HG03066 (cell line): ENCODE measurements at regions not wholly inside any gene's neighbourhood (a gene's known extent, or its start where the extent isn't known, plus 50 kb on each side); places are given as distances from the start of the nearest gene placed in this dataset.

Experiments
- ATAC-seq: cut with Tn5 transposase; IDR thresholded peaks from one replicate; pipeline ENCODE4 v1.9.1; 2021; ENCODE audit warnings: low read depth; ENCODE audit not compliant: unreplicated experiment

DNA sequence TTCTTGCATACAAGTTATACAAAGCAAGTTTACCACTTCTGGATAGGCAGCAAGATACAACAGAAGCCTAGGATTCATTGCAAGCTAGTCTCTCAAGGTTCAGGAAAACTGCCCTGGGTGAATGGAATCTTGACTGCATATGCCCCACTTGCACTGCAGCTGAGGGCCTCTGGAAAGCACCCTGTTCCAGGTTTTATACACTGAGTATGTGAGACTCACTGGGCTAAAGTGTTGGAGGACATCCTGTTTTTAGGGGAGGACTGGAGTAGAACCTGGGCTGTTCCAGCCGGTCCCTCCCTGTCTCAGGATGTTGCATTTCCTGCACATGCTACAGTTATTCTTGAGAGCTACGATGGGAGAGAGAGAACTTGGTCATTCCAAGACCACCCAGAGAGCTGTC lies 168.5 kb upstream of the NUDT6 start:
- ATAC-seq: no peak

DNA sequence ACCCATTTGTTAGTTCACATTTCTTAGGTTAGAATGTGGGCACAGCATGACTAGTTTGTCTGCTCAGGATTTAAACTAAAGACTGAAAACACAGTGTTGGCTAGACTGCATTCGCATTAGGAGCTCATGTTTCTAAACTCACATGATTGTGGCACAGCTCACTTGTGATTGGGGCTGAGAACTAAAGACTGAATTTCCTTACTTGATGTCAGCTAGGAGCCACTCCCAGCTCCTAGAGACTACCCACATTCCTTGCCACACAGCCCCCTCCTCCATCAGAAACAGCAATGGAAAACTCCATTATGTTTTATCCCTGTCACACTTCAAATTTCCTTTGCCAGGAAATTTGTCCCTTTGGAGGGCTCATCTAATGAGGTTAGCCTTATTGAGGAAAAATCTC lies 170.2 kb upstream of the NUDT6 start:
- no peak for ATAC-seq

DNA sequence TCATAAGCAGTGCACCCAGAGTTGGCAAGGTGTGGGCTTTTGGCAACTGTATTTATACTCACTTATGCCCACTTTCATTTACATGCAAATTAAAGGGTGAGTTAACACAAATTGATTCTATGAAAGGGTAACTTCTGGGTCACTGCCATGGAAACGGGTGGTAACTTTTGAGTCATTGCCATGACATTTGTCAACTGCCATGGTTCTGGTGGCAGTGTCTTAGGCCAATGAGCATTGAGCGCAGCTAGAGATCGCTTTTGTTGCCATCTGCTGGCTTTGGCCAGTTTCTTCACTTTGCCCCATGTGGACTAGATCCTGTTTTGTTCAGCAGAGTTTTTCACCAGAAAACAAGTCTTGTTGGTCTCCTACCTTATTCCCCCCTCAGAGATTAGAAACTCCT lies 170.8 kb upstream of the NUDT6 start:
- no peak for ATAC-seq

DNA sequence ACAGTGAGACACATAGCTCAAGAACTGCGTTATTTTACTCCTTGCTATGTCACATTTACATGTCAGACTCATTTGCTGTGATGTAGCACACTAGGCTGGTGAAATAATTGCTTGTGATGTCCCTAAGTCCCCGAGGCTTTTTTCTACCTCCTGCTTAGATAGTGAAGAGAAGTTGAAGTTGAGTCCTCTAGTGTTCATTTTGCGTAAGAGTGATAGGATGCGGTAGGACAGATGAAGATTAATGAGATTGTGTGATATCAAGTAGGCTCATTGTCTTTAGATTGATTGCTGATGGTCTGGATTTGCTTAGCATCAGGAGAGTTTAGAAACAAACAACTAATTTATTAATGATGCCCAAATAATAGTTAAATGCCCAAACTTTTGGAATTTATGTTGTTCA lies 173.6 kb upstream of the NUDT6 start:
- ATAC-seq: no peak

DNA sequence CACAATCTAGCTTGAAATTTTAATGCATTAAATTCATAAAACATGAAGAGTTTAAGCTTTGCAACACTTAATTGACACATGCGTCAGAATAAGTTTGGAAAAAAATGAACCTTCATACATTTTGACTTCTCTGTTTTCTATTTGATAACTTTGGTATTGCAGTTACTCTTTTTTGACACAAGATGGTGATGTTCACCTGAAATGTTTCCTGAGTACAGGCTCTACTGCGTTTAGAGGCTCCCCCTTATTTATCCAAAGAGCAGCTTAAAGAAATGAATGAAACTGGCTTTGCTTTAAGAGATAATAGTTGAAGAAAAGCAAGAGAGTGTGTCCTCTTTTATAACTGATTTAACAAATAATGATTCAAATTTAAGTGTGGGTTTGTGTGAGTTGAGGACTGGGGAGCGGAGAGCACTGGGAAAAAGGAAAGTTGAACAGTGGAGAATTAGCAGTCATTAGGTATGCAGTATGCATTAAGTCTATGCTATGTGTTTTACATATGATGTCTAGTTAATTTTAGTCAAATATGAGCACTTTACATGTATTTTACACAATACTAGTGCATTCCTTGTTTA lies 180.6 kb upstream of the NUDT6 start:
- ATAC-seq: peak; percentile 75

GRCh38 chr4:123104310-123105025 lies 182.1 kb upstream of the NUDT6 start:
- ATAC-seq: no peak

DNA sequence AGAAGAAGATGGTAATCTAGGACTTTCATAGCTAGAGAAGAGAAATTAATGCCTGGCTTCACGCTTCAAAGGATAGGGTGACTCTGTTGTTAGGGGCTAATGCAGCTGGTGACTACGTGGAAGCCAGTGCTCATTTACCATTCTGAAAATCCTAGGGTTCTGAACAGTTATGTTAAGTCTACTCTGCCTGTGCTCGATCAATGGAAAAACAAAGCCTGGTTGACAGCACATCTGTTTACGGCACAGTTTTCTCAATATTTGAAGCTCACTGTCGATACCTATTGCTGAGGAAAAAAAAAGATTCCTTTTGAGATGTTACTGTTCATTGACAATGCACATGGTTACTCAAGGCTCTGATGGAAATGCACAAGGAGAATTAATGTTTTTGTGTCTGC lies 182.6 kb upstream of the NUDT6 start:
- ATAC-seq: no peak

GRCh38 chr4:123106747-123107146 lies 184.3 kb upstream of the NUDT6 start:
- ATAC-seq: no peak

- ATAC-seq: no peak
Measured at GRCh38 chr4:123107444-123108252, 185.3 kb upstream of the NUDT6 start.

DNA sequence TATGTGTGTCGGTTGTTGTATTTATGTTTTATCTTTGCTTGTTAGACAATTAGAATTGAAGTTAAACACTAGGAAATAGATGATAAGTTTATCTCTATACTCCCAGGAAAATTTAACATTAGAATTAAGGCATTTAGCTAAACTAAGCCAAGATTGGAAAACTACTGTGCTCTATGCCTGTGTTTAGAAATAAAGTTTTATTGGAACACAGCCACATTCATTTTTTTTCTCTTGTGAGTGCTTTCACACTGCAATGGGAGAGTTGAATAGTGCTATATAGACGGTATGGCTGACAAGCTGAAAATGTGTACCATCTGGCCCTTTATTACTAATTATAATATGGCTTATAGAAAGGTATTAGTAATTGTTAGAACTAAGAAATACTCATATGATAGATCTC lies 186.7 kb upstream of the NUDT6 start:
- ATAC-seq: no peak

DNA sequence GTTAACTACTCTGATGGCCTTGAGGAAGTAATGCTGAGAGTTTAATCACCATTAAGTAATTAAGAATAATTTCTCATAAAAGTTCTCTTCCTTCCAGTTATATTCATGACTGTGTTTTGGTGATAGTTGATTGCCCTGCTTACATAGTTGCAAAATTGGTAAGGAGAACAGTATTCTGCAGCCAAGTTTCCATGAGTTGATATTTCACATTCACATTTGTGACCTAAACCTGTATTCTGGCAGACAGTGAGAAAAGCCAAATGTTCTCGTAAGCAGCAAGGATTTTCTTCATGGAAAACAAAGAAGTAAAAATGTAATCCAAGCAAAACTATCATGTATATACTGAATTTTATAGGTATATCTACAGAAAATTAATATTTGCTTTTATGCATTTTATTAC lies 187.8 kb upstream of the NUDT6 start:
- ATAC-seq: no peak

DNA sequence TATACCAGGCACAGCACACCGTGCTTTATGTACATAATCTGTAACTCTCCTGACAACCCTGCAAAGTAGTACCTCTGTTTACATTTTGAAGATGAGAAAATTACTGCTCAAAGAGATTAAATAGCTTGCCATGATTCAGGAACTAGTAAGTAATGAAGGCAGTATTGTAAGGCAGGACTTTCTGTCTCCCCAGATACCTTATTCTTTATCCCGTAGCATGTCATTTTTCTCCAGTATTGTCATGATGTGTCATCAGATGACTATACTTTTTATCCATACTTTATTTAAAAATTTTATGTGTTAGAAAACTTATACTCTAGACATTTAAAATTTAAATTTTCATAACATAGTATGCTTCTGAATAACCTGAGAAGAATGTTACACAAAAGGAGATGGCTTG lies 188.3 kb upstream of the NUDT6 start:
- ATAC-seq: no peak

DNA sequence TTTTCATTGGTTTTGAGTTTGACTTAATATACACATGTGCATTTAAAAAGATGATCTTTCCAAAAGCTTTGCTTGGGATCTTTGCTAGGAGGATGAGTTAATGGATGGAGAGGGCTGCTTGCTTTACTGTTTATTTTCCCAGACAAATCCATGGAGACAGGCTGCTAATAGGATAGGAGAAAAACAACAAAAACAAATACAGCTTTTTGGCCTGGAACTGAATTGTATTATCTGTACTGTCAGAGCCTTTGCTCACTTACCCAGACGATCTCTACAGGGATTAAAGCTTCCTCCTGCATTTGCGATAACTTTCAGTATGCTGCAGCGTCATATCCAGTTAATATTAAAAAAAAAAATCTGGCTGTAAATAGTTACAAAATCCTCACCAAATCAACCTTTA lies 190.8 kb upstream of the NUDT6 start:
- no peak for ATAC-seq

DNA sequence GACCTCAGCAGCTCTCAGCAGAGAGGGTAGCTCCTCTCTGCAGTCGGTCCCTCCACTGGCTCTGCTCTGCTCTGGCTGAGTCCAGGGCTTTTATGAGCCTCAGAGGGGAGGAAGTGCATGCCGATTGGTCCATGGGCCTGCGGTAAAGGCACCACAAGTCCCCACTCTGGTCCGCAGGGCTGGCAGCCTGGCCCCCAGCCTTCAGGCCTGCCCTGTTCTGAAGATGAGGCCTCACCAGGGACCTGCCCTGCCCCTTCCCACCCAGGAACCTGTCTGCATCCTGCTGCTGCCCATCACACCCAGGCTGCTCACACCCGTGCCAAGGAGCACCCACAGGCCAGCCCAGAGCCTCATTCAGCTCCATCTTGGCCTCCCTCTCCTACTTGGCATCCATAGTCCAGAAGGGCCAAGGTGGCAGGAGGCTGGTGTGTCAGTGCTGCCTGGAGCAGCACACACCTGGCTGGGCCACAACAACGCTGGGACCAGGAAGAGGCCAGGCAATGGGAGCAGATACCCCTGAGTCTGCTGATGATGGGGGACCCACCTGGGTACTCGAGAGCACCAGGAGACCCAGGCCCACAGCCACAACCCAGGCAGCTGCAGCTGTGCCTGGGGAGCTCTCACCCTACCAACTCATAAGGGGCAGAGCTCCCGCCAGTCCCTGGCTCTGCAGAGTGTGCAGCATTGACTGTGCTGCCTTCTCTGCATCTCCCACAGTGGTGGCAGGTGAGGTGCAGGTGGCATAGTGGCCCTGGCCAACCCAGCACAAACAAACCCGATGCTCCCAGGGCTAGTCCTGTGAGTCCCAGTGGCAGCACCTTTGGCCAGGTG lies 191.9 kb upstream of the NUDT6 start:
- ATAC-seq: no peak

DNA sequence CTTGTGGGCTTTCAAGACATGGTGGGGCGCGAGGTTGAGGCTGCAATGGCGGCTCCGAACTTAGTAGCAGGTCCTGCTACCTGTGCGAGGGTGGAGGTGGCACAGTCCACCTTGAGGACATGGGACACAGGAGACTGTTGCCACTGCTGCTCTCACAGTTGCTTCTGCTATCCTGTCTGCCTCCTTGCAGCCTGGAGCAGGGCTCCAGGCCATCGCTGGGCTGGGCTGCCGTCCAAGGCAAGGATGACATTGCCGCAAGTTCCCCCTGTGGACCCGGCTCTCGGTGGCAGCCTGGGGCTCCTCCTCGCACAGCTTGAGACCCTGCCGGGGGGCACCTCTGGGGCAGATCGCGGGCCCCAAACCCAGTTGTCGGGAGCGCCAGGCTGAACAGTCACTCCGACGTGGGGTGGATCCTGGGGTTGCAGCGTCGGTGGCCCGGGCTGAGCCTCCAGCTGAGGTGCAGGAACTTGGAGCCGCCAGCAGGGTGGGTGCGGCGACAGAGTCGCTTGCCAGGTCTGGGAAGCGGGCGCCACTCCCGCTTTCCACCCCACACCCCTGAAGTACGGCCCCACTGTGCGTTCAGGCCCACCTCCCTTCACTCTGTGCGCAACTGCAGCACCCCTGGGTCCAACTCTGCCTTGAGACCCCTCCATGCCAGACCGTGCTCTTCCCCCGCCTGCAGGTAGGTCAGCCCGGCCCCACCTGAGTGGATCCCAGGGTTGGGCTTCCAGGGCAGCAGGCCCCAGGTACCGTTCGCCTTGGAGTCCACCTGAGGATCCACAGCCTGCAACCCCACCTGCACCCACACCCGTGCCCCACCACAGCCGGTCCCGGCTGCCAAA lies 192.7 kb upstream of the NUDT6 start:
- no peak for ATAC-seq

- ATAC-seq: no peak
Measured at GRCh38 chr4:123116412-123116811, 194.0 kb upstream of the NUDT6 start.

DNA sequence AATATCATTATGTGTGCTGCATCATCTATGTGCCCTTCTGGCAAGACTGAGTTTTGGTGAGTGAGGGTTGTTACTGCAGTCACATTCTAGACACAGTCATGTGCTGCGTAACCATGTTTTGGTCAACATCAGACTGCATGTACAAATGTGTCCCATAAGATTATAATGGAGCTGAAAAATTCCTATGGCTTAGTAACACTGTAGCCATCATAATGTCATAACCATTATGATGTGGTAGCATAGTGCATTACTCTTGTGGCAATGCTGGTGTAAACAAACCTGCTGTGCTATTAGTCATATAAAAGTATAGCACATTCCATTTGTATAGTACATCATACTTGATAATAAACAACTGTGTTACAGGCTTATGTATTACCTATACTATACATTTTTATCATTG lies 198.1 kb upstream of the NUDT6 start:
- ATAC-seq: no peak

DNA sequence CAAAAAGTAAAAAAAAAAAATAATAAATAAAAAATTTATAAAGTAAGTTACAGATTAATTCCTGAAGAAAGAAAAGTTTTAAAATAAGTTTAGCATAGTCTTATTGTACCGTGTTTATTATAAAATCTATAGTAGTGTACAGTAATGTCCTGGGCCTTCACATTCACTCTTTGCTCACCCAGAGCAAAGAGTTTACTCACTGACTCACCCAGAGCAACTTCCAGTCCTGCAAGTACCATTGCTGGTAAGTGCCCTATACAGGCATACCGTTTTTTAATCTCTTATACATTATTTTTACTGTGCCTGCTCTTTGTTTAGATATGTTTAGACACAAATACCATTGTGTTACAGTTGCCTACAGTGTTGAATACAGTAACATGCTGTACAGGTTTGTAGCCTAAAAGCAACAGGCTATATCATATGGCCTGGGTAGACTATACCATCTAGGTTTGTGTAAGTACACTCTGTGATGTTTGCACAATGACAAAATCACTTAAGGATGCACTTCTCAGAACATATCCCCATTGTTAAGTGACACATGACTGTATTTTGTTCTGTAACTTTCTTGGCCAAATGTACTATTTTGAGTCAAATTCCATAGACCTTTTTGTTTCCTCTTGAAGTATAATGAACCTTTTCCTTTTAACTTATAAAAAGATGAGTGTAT lies 199.0 kb upstream of the NUDT6 start:
- ATAC-seq: no peak

GRCh38 chr4:123125477-123125876 lies 203.1 kb upstream of the NUDT6 start:
- ATAC-seq: no peak

- no peak for ATAC-seq
Measured at GRCh38 chr4:123127218-123127617, 204.8 kb upstream of the NUDT6 start.
